SK-N-SH (cell line): ENCODE measurements at regions not wholly inside any gene's neighbourhood (a gene's known extent, or its start where the extent isn't known, plus 50 kb on each side); places are given as distances from the start of the nearest gene placed in this dataset.

Experiments used
- CTCF ChIA-PET: fragments of 300-600, 350-600 bp; formaldehyde crosslinking; extraction: SDS; loops from one replicate; lab custom pipeline; 2021; lab: Yijun Ruan, JAX
- POLR2A ChIA-PET: fragments of 350-600 bp; sonication (Branson Sonifier 250); formaldehyde crosslinking; extraction: SDS; loops from one replicate; lab custom pipeline; 2020; ENCODE audit warnings: antibody characterized with exemption, inconsistent platforms; lab: Yijun Ruan, JAX
- DNase-seq: peaks from one replicate; pipeline ENCODE4 v3.0.0; 2012
- H2AFZ ChIP-seq: fragments of 200-600 bp; sonication (generic); 2 replicates; pipeline ENCODE4 v1.8.1; 2016; ENCODE audit warnings: antibody characterized with exemption, mild to moderate bottlenecking, low read depth
- H3F3A ChIP-seq: fragments of 200-600 bp; sonication (generic); replicated peaks from 2 replicates; pipeline ENCODE3; 2016; ENCODE audit warnings: antibody characterized with exemption, mild to moderate bottlenecking; ENCODE audit not compliant: insufficient read depth
- H3K27ac ChIP-seq, 2 experiments: fragments of 200-500 bp in 1 of 2; fragments of 200-600 bp in 1 of 2; sonication (Bioruptor generic) in 1 of 2; sonication (generic), shearing (Covaris generic) in 1 of 2; 2 replicates each; pipeline versions ENCODE4 v1.5.1 to v1.6.1; 2014 to 2016; ENCODE audit warnings: low read depth in 2 of 2, inconsistent platforms in 1 of 2, low read length in 1 of 2, mild to moderate bottlenecking in 1 of 2, mixed read lengths in 1 of 2
- H3K27me3 ChIP-seq: fragments of 200-600 bp; sonication (generic), shearing (Covaris generic); 2 replicates; pipeline ENCODE4 v1.6.1; 2016; ENCODE audit warnings: mixed run types; ENCODE audit not compliant: insufficient read depth
- H3K36me3 ChIP-seq, 2 experiments: fragments of 200-500 bp in 1 of 2; fragments of 200-600 bp in 1 of 2; sonication (Bioruptor generic) in 1 of 2; sonication (generic) in 1 of 2; replicated peaks in 1 of 2; 2 replicates each; pipeline versions ENCODE3 to v1.5.1; 2014 to 2016; ENCODE audit warnings: low read length in 1 of 2, mild to moderate bottlenecking in 1 of 2; ENCODE audit not compliant: insufficient read depth in 2 of 2, control insufficient read depth in 1 of 2
- H3K4me1 ChIP-seq, 2 experiments: fragments of 200-500 bp in 1 of 2; fragments of 200-600 bp in 1 of 2; sonication (Bioruptor generic) in 1 of 2; sonication (generic), shearing (Covaris generic) in 1 of 2; 2 replicates each; pipeline versions ENCODE4 v1.5.1 to v1.6.1; 2014 to 2016; ENCODE audit warnings: low read depth in 1 of 2, low read length in 1 of 2, mixed run types in 1 of 2; ENCODE audit not compliant: insufficient read depth in 2 of 2, control insufficient read depth in 1 of 2
- H3K4me2 ChIP-seq: fragments of 200-600 bp; sonication (generic), shearing (Covaris generic); 2 replicates; pipeline ENCODE4 v1.6.1; 2017; ENCODE audit warnings: mixed run types
- H3K4me3 ChIP-seq, 2 experiments: fragments of 200-500 bp in 1 of 2; fragments of 200-600 bp in 1 of 2; sonication (Bioruptor generic) in 1 of 2; sonication (generic), shearing (Covaris generic) in 1 of 2; 2 replicates each; pipeline versions ENCODE4 v1.5.1 to v1.8.1; 2014 to 2016; ENCODE audit warnings: low read depth in 2 of 2, inconsistent platforms in 1 of 2, low read length in 1 of 2, mild to moderate bottlenecking in 1 of 2, mixed read lengths in 1 of 2, moderate library complexity in 1 of 2
- H3K79me2 ChIP-seq: fragments of 200-600 bp; sonication (generic); 2 replicates; pipeline ENCODE4 v1.8.1; 2017; ENCODE audit warnings: mild to moderate bottlenecking; ENCODE audit not compliant: insufficient read depth
- H3K9ac ChIP-seq: fragments of 200-600 bp; sonication (generic); 2 replicates; pipeline ENCODE4 v1.6.1; 2017; ENCODE audit warnings: mixed run types
- H3K9me2 ChIP-seq: fragments of 200-600 bp; sonication (generic); 2 replicates; pipeline ENCODE4 v1.6.1; 2017; ENCODE audit warnings: mixed run types
- H3K9me3 ChIP-seq: fragments of 200-600 bp; sonication (generic); 2 replicates; pipeline ENCODE4 v1.6.1; 2017; ENCODE audit warnings: mixed run types, mild to moderate bottlenecking, moderate library complexity
- H4K20me1 ChIP-seq: fragments of 200-600 bp; sonication (generic); 2 replicates; pipeline ENCODE4 v1.6.1; 2017; ENCODE audit warnings: mild to moderate bottlenecking, mixed run types; ENCODE audit not compliant: insufficient read depth
- CHD2 ChIP-seq: fragments of 150-350 bp; IDR thresholded peaks from 2 replicates; pipeline ENCODE4 v1.6.1; 2018; ENCODE audit warnings: low read length; ENCODE audit not compliant: partially characterized antibody
- CTCF ChIP-seq: fragments of 200-600 bp; sonication (generic); IDR thresholded peaks from 2 replicates; pipeline ENCODE4 v1.6.1; 2017; ENCODE audit warnings: antibody characterized with exemption, mild to moderate bottlenecking, moderate library complexity
- ELF1 ChIP-seq: IDR thresholded peaks from 2 replicates; pipeline ENCODE4 v1.4.0; 2012
- EP300 ChIP-seq, 2 experiments: IDR thresholded peaks; 2 replicates each; pipeline versions ENCODE4 v1.4.0 to v1.6.1; 2012; ENCODE audit warnings: borderline replicate concordance in 1 of 2, low read depth in 1 of 2, low read length in 1 of 2
- EZH2phosphoT487 ChIP-seq: fragments of 200-600 bp; sonication (generic); IDR thresholded peaks from 2 replicates; pipeline ENCODE4 v1.6.1; 2017; ENCODE audit warnings: low read depth, mixed run types, mild to moderate bottlenecking, antibody characterized with exemption, moderate library complexity, borderline replicate concordance
- FOSL2 ChIP-seq: IDR thresholded peaks from 2 replicates; pipeline ENCODE4 v1.4.0; 2012; ENCODE audit warnings: low read depth, mild to moderate bottlenecking, moderate library complexity, borderline replicate concordance
- GATA2 ChIP-seq: sonication (generic); formaldehyde crosslinking; IDR thresholded peaks from 2 replicates; pipeline ENCODE4 v1.5.0; 2020; ENCODE audit warnings: mild to moderate bottlenecking, missing genetic modification reagents
- IRF3 ChIP-seq: fragments of 150-350 bp; IDR thresholded peaks from 2 replicates; pipeline ENCODE4 v1.6.1; 2016; ENCODE audit warnings: mild to moderate bottlenecking, low read depth, low read length
- JUND ChIP-seq: IDR thresholded peaks from 2 replicates; pipeline ENCODE4 v1.4.0; 2012
- MEF2A ChIP-seq: IDR thresholded peaks from 2 replicates; pipeline ENCODE4 v1.4.0; 2012; ENCODE audit warnings: low read depth, borderline replicate concordance
- MXI1 ChIP-seq: IDR thresholded peaks from 2 replicates; pipeline ENCODE4 v1.6.1; 2012; ENCODE audit warnings: mild to moderate bottlenecking, low read depth, low read length, improper control_type of control experiment
- NFIC ChIP-seq: IDR thresholded peaks from 2 replicates; pipeline ENCODE4 v1.4.0; 2012; ENCODE audit warnings: borderline replicate concordance
- PBX3 ChIP-seq: IDR thresholded peaks from 2 replicates; pipeline ENCODE4; 2012
- RCOR1 ChIP-seq: fragments of 150-350 bp; IDR thresholded peaks from 2 replicates; pipeline ENCODE4 v1.6.1; 2017; ENCODE audit warnings: antibody characterized with exemption, low read length
- REST ChIP-seq: IDR thresholded peaks from 2 replicates; pipeline ENCODE4 v1.6.1; 2012; ENCODE audit warnings: mild to moderate bottlenecking, low read depth, low read length, moderate library complexity
- RFX5 ChIP-seq: IDR thresholded peaks from 2 replicates; pipeline ENCODE4 v1.6.1; 2012; ENCODE audit warnings: mild to moderate bottlenecking, improper control_type of control experiment, low read length
- RXRA ChIP-seq: IDR thresholded peaks from 2 replicates; pipeline ENCODE4 v1.4.0; 2012; ENCODE audit warnings: low read depth, mild to moderate bottlenecking, borderline replicate concordance
- USF2 ChIP-seq: fragments of 150-350 bp; IDR thresholded peaks from 2 replicates; pipeline ENCODE4 v1.6.1; 2017; ENCODE audit warnings: antibody characterized with exemption, low read length, low read depth, borderline replicate concordance
- ZBTB33 ChIP-seq: IDR thresholded peaks from 2 replicates; pipeline ENCODE4 v1.4.0; 2012; ENCODE audit warnings: low read depth, borderline replicate concordance
- WGBS: methylation state at CpG from one replicate; pipeline ENCODE4 v1.1.6; 2017; ENCODE audit warnings: low lambda C conversion rate; 5-methylcytosine and 5-hydroxymethylcytosine counted together

GRCh38 chrX:64842492-64842891, 133.8 kb downstream of the ZC4H2 start:
- Histone ChIP-seq H3K9me3 (0 out of 2 replicates have a peak, but pooled peaks cover 4% of the 10 kb centered on the region), H2AFZ (no peak overlapping the region), H3K27ac (no peak overlapping the region), H3K9ac (no peak overlapping the region), H3K36me3 (no peaks in the 10 kb centered on the region), H3K4me2 (no peak overlapping the region), H3K79me2 (no peaks in the 10 kb centered on the region), H3K9me2 (no peaks in the 10 kb centered on the region), H3K4me3 (no peak overlapping the region), H3F3A (no peaks in the 10 kb centered on the region), H3K4me1 (no peaks in the 10 kb centered on the region), H4K20me1 (no peaks in the 10 kb centered on the region), H3K27me3 (no peaks in the 10 kb centered on the region)
- ChIA-PET CTCF (no interaction called here), POLR2A (no interaction called here)
- DNase-seq = no peak
- TF ChIP-seq MXI1 = no peak
- TF ChIP-seq USF2 = no peak
- TF ChIP-seq RCOR1 = no peak
- no peak for TF ChIP-seq GATA2 (CRISPR knock-in tag)
- no peak for TF ChIP-seq EZH2phosphoT487
- no peak for TF ChIP-seq REST
- TF ChIP-seq CTCF = no peak
- TF ChIP-seq MEF2A = no peak
- no peak for TF ChIP-seq PBX3
- no peak for TF ChIP-seq EP300 (IDR thresholded peaks at IDR 0.05; ENCODE audit: borderline replicate concordance in 1 of 2, low read depth in 1 of 2, low read length in 1 of 2)
- no peak for TF ChIP-seq RXRA
- TF ChIP-seq ZBTB33 = no peak
- TF ChIP-seq FOSL2 = no peak
- no peak for TF ChIP-seq ELF1
- no peak for TF ChIP-seq CHD2
- no peak for TF ChIP-seq IRF3
- TF ChIP-seq RFX5 = no peak
- no peak for TF ChIP-seq JUND
- TF ChIP-seq NFIC = no peak
- 2% methylated on average over 4 of the region's 4 CpGs for WGBS
